Parathyroid adenoma (tissue), 2 donors: ENCODE measurements at regions not wholly inside any gene's neighbourhood (a gene's known extent, or its start where the extent isn't known, plus 50 kb on each side); places are given as distances from the start of the nearest gene placed in this dataset.

Source experiments
- H2AFZ ChIP-seq: fragments of 300-600 bp; sonication (generic); one replicate; pipeline ENCODE4 v1.7.0; 2017; ENCODE audit warnings: antibody characterized with exemption, mild to moderate bottlenecking
- H3K27ac ChIP-seq: fragments of 300-600 bp; sonication (generic); one replicate; pipeline ENCODE4 v1.7.0; 2017
- H3K27me3 ChIP-seq: fragments of 300-600 bp; sonication (generic); one replicate; pipeline ENCODE4 v1.7.0; 2017; ENCODE audit warnings: low read length; ENCODE audit not compliant: control insufficient read depth, insufficient read depth
- H3K36me3 ChIP-seq: fragments of 300-600 bp; sonication (generic); one replicate; pipeline ENCODE4 v1.7.0; 2017; ENCODE audit warnings: low read length; ENCODE audit not compliant: control insufficient read depth, insufficient read depth
- H3K4me1 ChIP-seq: fragments of 300-600 bp; sonication (generic); one replicate; pipeline ENCODE4 v1.7.0; 2017; ENCODE audit warnings: control low read depth
- H3K4me2 ChIP-seq: fragments of 300-600 bp; sonication (generic); one replicate; pipeline ENCODE4 v1.7.0; 2017; ENCODE audit warnings: low read length
- H3K4me3 ChIP-seq: fragments of 300-600 bp; sonication (generic); one replicate; pipeline ENCODE4 v1.7.0; 2017; ENCODE audit warnings: low read depth, low read length
- H3K79me2 ChIP-seq: fragments of 300-600 bp; sonication (generic); one replicate; pipeline ENCODE4 v1.7.0; 2017; ENCODE audit warnings: control low read depth
- H3K9ac ChIP-seq: fragments of 300-600 bp; sonication (generic); one replicate; pipeline ENCODE4 v1.7.0; 2017; ENCODE audit warnings: mild to moderate bottlenecking
- H3K9me3 ChIP-seq: fragments of 300-600 bp; sonication (generic); one replicate; pipeline ENCODE4 v1.7.0; 2017; ENCODE audit warnings: low read length; ENCODE audit not compliant: control insufficient read depth
- TF ChIP-seq, protein P1 (sequence below): fragments of 300-600 bp; sonication (generic); IDR thresholded peaks from one replicate; pipeline ENCODE4 v1.7.0; 2017; ENCODE audit warnings: antibody characterized with exemption, mild to moderate bottlenecking
- donor health status: primary hyperparathyroidism.

DNA sequence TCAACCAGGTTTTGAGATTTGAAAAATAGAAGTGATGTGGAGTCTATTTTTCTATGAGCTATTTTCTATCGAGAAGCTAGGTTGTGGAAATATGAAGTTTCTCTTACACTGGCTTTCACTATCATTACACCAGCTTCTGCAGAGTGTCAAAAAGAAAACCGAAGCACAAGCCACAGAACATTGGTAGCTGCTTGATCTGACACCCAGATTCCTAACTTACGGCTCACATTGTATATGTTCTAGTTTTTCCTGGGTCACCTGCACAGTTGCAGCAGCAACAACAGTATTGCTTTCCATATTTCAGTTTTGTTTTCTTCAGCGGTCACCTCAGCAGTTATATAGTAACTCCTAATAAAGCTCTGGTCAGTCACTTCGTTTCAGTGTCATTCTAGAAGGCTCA, 790.1 kb downstream of the PLOD2 start:
- Histone ChIP-seq H3K27me3 (no peaks in the 10 kb centered on the region), H2AFZ (no peak overlapping the region), H3K36me3 (no peaks in the 10 kb centered on the region), H3K9ac (no peak overlapping the region), H3K9me3 (no peaks in the 10 kb centered on the region), H3K4me2 (no peak overlapping the region), H3K79me2 (no peaks in the 10 kb centered on the region), H3K27ac (no peak overlapping the region), H3K4me1 (no peaks in the 10 kb centered on the region), H3K4me3 (no peak overlapping the region)
- TF ChIP-seq, protein P1, sequence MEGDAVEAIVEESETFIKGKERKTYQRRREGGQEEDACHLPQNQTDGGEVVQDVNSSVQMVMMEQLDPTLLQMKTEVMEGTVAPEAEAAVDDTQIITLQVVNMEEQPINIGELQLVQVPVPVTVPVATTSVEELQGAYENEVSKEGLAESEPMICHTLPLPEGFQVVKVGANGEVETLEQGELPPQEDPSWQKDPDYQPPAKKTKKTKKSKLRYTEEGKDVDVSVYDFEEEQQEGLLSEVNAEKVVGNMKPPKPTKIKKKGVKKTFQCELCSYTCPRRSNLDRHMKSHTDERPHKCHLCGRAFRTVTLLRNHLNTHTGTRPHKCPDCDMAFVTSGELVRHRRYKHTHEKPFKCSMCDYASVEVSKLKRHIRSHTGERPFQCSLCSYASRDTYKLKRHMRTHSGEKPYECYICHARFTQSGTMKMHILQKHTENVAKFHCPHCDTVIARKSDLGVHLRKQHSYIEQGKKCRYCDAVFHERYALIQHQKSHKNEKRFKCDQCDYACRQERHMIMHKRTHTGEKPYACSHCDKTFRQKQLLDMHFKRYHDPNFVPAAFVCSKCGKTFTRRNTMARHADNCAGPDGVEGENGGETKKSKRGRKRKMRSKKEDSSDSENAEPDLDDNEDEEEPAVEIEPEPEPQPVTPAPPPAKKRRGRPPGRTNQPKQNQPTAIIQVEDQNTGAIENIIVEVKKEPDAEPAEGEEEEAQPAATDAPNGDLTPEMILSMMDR, result no peak

DNA sequence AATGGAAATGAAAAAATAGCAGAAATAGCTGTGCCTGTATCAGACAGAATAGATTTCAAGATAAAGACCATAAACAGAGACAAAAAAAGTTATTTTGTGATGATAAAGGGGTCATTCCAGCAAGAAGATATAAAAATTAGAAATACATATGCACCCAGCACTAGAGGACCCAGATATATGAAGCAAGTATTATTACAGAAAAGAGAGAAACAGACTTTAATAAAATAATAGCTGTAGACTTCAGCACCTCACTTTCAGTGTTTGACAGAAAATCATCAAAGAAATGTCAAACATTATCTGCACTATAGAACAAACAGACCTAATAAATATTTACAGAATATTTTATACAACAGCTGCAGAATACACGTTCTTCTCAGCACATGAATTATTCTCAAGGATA, 783.7 kb downstream of the PLOD2 start:
- Histone ChIP-seq H3K9me3 (no peaks in the 10 kb centered on the region), H3K4me3 (no peak overlapping the region), H3K4me2 (no peak overlapping the region), H3K36me3 (no peaks in the 10 kb centered on the region), H3K4me1 (no peaks in the 10 kb centered on the region), H2AFZ (no peak overlapping the region), H3K27me3 (no peaks in the 10 kb centered on the region), H3K9ac (no peak overlapping the region), H3K27ac (no peak overlapping the region), H3K79me2 (no peaks in the 10 kb centered on the region)
- TF ChIP-seq, protein P1, result no peak

DNA sequence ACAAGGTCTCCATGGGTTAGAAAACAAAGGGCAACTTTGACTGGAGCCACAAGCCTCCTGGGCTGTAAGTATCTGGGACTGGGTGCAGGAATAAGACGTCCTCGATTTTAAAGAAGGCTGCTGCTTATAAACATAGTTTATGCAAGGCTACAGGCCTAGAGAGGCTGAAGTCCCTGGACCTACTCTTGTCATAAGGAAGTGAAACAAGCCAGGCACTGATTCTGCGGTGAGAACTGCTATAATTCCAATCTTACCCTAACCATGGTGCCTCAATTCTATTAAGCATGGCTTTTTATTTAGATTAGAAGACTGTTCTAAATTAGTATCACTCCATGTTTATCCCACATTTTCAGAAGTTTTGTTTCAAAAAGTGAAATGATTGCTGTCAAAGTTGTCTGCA, 777.6 kb downstream of the PLOD2 start:
- Histone ChIP-seq H2AFZ (no peak overlapping the region), H3K4me2 (no peak overlapping the region)
- TF ChIP-seq, protein P1, result no peak

DNA sequence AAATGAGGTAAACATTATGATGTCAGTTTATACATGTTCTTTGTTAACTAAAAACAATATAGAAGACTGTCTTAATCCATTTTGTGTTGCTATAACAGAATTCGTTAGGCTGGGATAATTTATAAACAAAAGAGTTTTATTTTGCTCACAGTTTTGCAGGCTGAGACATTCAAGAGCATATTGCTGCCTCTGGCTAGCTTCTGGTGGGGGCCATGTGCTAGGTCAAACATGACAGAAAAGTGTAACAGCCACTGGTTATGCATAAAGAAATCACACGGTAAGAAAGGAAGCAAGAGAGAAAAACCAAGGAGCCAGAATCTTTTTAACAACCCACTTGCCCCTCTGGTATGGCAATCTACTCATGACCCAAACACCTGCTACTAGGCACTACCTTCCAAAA, 776.7 kb downstream of the PLOD2 start:
- no peaks in the 10 kb centered on the region for H3K9me3 ChIP-seq
- no peaks in the 10 kb centered on the region for H3K36me3 ChIP-seq
- H3K4me3 ChIP-seq, result no peak overlapping the region
- H2AFZ ChIP-seq, result no peak overlapping the region
- no peaks in the 10 kb centered on the region for H3K4me1 ChIP-seq
- H3K79me2 ChIP-seq, result no peaks in the 10 kb centered on the region
- TF ChIP-seq, protein P1, result no peak
- no peak overlapping the region for H3K4me2 ChIP-seq
- no peak overlapping the region for H3K27ac ChIP-seq
- no peaks in the 10 kb centered on the region for H3K27me3 ChIP-seq
- no peak overlapping the region for H3K9ac ChIP-seq

More for the DNA sequence above, 777.6 kb downstream of the PLOD2 start:
- Histone ChIP-seq H3K4me3 (no peak overlapping the region), H3K79me2 (no peaks in the 10 kb centered on the region), H3K27ac (no peak overlapping the region), H3K27me3 (no peaks in the 10 kb centered on the region), H3K9me3 (no peaks in the 10 kb centered on the region), H3K36me3 (no peaks in the 10 kb centered on the region), H3K4me1 (no peaks in the 10 kb centered on the region), H3K9ac (no peak overlapping the region)

DNA sequence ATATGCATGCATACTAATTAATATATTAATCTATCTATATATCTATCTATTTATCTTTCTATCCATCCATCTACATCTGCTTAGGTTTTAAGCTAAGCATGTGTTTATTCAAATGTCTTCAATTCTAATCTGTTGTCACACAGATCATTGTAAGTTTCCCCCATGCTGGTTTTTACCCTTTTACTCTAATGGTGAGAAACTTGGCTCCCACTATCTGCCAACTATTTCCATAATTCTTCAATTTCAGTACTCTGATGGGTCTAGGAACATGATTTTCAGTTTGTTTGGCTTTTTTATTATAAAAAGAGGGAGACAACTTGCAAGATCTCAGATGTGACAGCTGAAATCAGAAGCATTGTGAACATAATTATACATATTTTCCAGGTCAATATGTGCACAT, 773.8 kb downstream of the PLOD2 start:
- Histone ChIP-seq H3K9ac (no peak overlapping the region), H3K4me3 (no peak overlapping the region), H3K27me3 (no peaks in the 10 kb centered on the region), H3K4me1 (no peaks in the 10 kb centered on the region), H3K4me2 (no peak overlapping the region), H2AFZ (no peak overlapping the region), H3K9me3 (no peaks in the 10 kb centered on the region), H3K27ac (no peak overlapping the region), H3K79me2 (no peaks in the 10 kb centered on the region), H3K36me3 (no peaks in the 10 kb centered on the region)
- TF ChIP-seq, protein P1, result no peak
